Panc1 (cell line): ENCODE measurements at regions not wholly inside any gene's neighbourhood (a gene's known extent, or its start where the extent isn't known, plus 50 kb on each side); places are given as distances from the start of the nearest gene placed in this dataset.

ENCODE experiments used
- ATAC-seq: fragments of 200-7000 bp; cut with Tn5 transposase; 2 replicates; pipeline ENCODE4 v1.9.1; 2020; ENCODE audit warnings: mild to moderate bottlenecking, moderate library complexity
- BruUV-seq: library from RNA; stranded (reverse); fragments of 400-500 nt; replicated peaks from 2 replicates; lab custom pipeline; 2021; lab: Mats Ljungman, UMichigan
- CTCF ChIA-PET: fragments of 300-600 bp; sonication (Branson Sonifier 250); formaldehyde crosslinking; loops from one replicate; lab custom pipeline; 2022; ENCODE audit warnings: antibody characterized with exemption; lab: Charles Lee
- POLR2A ChIA-PET: fragments of 300-600 bp; sonication (Branson Sonifier 250); formaldehyde crosslinking; loops from one replicate; lab custom pipeline; 2022; ENCODE audit warnings: antibody characterized with exemption; lab: Charles Lee
- DNase-seq: peaks from one replicate; pipeline ENCODE4 v3.0.0-alpha.2; 2010; ENCODE audit warnings: low read depth, low spot score
- H3K27ac ChIP-seq: 2 replicates; pipeline ENCODE4 v1.5.1; 2011; ENCODE audit warnings: mild to moderate bottlenecking, low read length, inconsistent platforms
- H3K27me3 ChIP-seq: fragments of 200-500 bp; sonication (Bioruptor generic); 2 replicates; pipeline ENCODE4 v1.6.0; 2014; ENCODE audit warnings: low read length, inconsistent platforms; ENCODE audit not compliant: control insufficient read depth, insufficient read depth
- H3K36me3 ChIP-seq: fragments of 200-500 bp; sonication (Bioruptor generic); 2 replicates; pipeline ENCODE4 v1.5.1; 2014; ENCODE audit warnings: inconsistent platforms, mild to moderate bottlenecking, low read length, moderate library complexity; ENCODE audit not compliant: control insufficient read depth, insufficient read depth
- H3K4me1 ChIP-seq: 2 replicates; pipeline ENCODE4 v1.5.1; 2011; ENCODE audit warnings: inconsistent platforms, mild to moderate bottlenecking, low read length, moderate library complexity; ENCODE audit not compliant: control insufficient read depth, insufficient read depth
- H3K4me3 ChIP-seq, 2 experiments: 2 replicates each; pipeline ENCODE4 v1.5.1; 2011 to 2012; ENCODE audit warnings: low read depth in 2 of 2, low read length in 2 of 2, mild to moderate bottlenecking in 2 of 2, inconsistent platforms in 1 of 2, moderate library complexity in 1 of 2
- H3K9me3 ChIP-seq: fragments of 200-500 bp; sonication (Bioruptor generic); 2 replicates; pipeline ENCODE4 v1.5.1; 2014; ENCODE audit warnings: low read depth, mild to moderate bottlenecking, inconsistent platforms, low read length, moderate library complexity; ENCODE audit not compliant: control insufficient read depth, insufficient read depth
- POLR2AphosphoS5 ChIP-seq: IDR thresholded peaks from 2 replicates; pipeline ENCODE4 v1.6.1; 2012; ENCODE audit warnings: mild to moderate bottlenecking, low read depth, low read length, moderate library complexity
- REST ChIP-seq, 2 experiments: IDR thresholded peaks; 2 replicates each; pipeline ENCODE4 v1.6.1; 2011 to 2012; ENCODE audit warnings: low read depth in 2 of 2, control low read depth in 1 of 2, low read length in 1 of 2, mild to moderate bottlenecking in 1 of 2, moderate library complexity in 1 of 2; ENCODE audit not compliant: insufficient read depth in 1 of 2
- SIN3A ChIP-seq: IDR thresholded peaks from 2 replicates; pipeline ENCODE4 v1.6.1; 2012; ENCODE audit warnings: low read depth, mild to moderate bottlenecking, low read length, moderate library complexity, borderline replicate concordance; ENCODE audit not compliant: insufficient read depth
- TCF7L2 ChIP-seq: IDR thresholded peaks from 2 replicates; pipeline ENCODE4 v1.6.1; 2011; ENCODE audit warnings: mild to moderate bottlenecking, low read depth, low read length, inconsistent platforms
- in situ Hi-C: cut with HindIII; loops from 2 replicates; pipeline ENCODE4 v1.10.0; 2016; ENCODE audit warnings: low sequenced_read_pairs, low pct_unique_long_range_greater_than_20kb
- intact Hi-C: fragments of 100-400 bp; cut with micrococcal nuclease; formaldehyde crosslinking; loops from one replicate; pipeline ENCODE4 v1.10.0; 2022; ENCODE audit not compliant: unreplicated experiment
- TF ChIP-seq, protein P1 (sequence below): fragments of 450-650 bp; IDR thresholded peaks from 2 replicates; pipeline ENCODE4 v1.5.1; 2017; ENCODE audit warnings: mild to moderate bottlenecking

GRCh38 chr2:129810521-129810920, 168.9 kb upstream of the RAB6C start:
- TF ChIP-seq, protein P1, sequence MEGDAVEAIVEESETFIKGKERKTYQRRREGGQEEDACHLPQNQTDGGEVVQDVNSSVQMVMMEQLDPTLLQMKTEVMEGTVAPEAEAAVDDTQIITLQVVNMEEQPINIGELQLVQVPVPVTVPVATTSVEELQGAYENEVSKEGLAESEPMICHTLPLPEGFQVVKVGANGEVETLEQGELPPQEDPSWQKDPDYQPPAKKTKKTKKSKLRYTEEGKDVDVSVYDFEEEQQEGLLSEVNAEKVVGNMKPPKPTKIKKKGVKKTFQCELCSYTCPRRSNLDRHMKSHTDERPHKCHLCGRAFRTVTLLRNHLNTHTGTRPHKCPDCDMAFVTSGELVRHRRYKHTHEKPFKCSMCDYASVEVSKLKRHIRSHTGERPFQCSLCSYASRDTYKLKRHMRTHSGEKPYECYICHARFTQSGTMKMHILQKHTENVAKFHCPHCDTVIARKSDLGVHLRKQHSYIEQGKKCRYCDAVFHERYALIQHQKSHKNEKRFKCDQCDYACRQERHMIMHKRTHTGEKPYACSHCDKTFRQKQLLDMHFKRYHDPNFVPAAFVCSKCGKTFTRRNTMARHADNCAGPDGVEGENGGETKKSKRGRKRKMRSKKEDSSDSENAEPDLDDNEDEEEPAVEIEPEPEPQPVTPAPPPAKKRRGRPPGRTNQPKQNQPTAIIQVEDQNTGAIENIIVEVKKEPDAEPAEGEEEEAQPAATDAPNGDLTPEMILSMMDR: no peak
- TF ChIP-seq POLR2AphosphoS5 (no peak), REST (IDR thresholded peaks at IDR 0.05; ENCODE audit: insufficient read depth in 1 of 2, low read depth in 2 of 2, low read length in 1 of 2) (no peak), TCF7L2 (no peak), SIN3A (no peak)
- Histone ChIP-seq H3K4me3 (no peak overlapping the region), H3K36me3 (no peaks in the 10 kb centered on the region), H3K27ac (no peak overlapping the region), H3K27me3 (peaks cover 15% of the 10 kb centered on the region; the same call in 1 of the 2 replicates), H3K9me3 (no peaks in the 10 kb centered on the region), H3K4me1 (no peaks in the 10 kb centered on the region)
- in situ Hi-C loops: no loop called here
- intact Hi-C loops: no loop called here
- POLR2A ChIA-PET: no interaction called here
- ATAC-seq: no peak
- BruUV-seq: no TSS peak
- CTCF ChIA-PET: no interaction called here
- no peak for DNase-seq

DNA sequence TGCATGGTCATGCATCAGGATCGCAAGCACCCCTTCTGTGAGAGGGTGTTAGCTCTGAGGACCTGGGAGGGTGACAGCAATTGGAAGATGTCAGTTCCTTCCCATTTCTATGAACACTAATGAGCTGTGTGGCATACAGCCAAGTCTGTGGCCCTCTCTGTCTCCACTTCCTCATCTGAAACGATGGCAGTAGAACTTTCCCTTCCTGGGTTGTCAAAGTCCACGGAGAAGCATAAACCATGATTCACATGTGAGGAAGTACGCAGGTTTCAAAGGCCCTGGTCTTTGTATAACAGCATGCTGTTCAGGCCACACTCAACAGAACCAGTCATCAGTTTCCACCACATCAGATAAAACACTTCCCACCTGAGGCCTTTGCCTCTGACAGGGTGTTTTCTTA, 167.4 kb upstream of the RAB6C start:
- DNase-seq (no peak), ATAC-seq (no peak)
- Histone ChIP-seq H3K36me3 (no peaks in the 10 kb centered on the region), H3K27ac (no peak overlapping the region), H3K4me3 (no peak overlapping the region), H3K4me1 (no peaks in the 10 kb centered on the region), H3K9me3 (no peaks in the 10 kb centered on the region), H3K27me3 (peaks cover 15% of the 10 kb centered on the region; the same call in 1 of the 2 replicates)
- POLR2A ChIA-PET: no interaction called here
- intact Hi-C loops: no loop called here
- in situ Hi-C loops: no loop called here
- CTCF ChIA-PET: no interaction called here
- TF ChIP-seq REST (IDR thresholded peaks at IDR 0.05; ENCODE audit: insufficient read depth in 1 of 2, low read depth in 2 of 2, low read length in 1 of 2): no peak
- no peak for TF ChIP-seq SIN3A
- TF ChIP-seq, protein P1: no peak
- TF ChIP-seq POLR2AphosphoS5: no peak
- BruUV-seq: no TSS peak
